ENCODE measurements at regions not wholly inside any gene's neighbourhood (a gene's known extent, or its start where the extent isn't known, plus 50 kb on each side); places are given as distances from the start of the nearest gene placed in this dataset.

- CTCF ChIA-PET = no interaction called here
- H3K4me3 ChIP-seq = no peak overlapping the region
- H4K20me1 ChIP-seq (ENCODE audit: insufficient read depth) = no peaks in the 10 kb centered on the region
- H3K9me3 ChIP-seq (ENCODE audit: insufficient read depth, low read depth) = no peaks in the 10 kb centered on the region
- no peak overlapping the region for H3K4me2 ChIP-seq
- no TSS peak for BruUV-seq (replicated peaks)
- no peak overlapping the region for H2AFZ ChIP-seq
- H3F3A ChIP-seq (ENCODE audit: insufficient read depth, low read depth) = no peaks in the 10 kb centered on the region
- H3K27me3 ChIP-seq (ENCODE audit: insufficient read depth, low read depth) = 0 out of 2 replicates have a peak, but pooled peaks cover 12% of the 10 kb centered on the region
- POLR2A ChIA-PET (ENCODE audit: unreplicated experiment) = no interaction called here
- H3K79me2 ChIP-seq (ENCODE audit: low read depth) = no peaks in the 10 kb centered on the region
- DNase-seq = no peak
- no peaks in the 10 kb centered on the region for H3K9me2 ChIP-seq (ENCODE audit: insufficient read depth)
- no peaks in the 10 kb centered on the region for H3K36me3 ChIP-seq (ENCODE audit: low read depth)
- no peak overlapping the region for H3K27ac ChIP-seq
- intact Hi-C loops (cut with micrococcal nuclease; ENCODE audit: unreplicated experiment) = no loop called here
- no peaks in the 10 kb centered on the region for H3K4me1 ChIP-seq (replicated peaks; ENCODE audit: insufficient read depth)
- TF ChIP-seq EZH2 (IDR thresholded peaks at IDR 0.05; ENCODE audit: low read depth) (no peak), CTCF (conservative IDR thresholded peaks at IDR 0.05) (no peak)
These were observed 58.0 kb upstream of the CELF2 start for GRCh38 chr10:10959666-10960065.

- H3K4me2 ChIP-seq = no peak overlapping the region
- no peaks in the 10 kb centered on the region for H4K20me1 ChIP-seq (ENCODE audit: insufficient read depth)
- intact Hi-C loops (cut with micrococcal nuclease; ENCODE audit: unreplicated experiment) = no loop called here
- H3K9me3 ChIP-seq (ENCODE audit: insufficient read depth, low read depth) = no peaks in the 10 kb centered on the region
- no peak overlapping the region for H3K4me3 ChIP-seq
- H3F3A ChIP-seq (ENCODE audit: insufficient read depth, low read depth) = no peaks in the 10 kb centered on the region
- 0 out of 2 replicates have a peak, but pooled peaks cover 9% of the 10 kb centered on the region for H3K27me3 ChIP-seq (ENCODE audit: insufficient read depth, low read depth)
- no peak for DNase-seq
- H3K4me1 ChIP-seq (replicated peaks; ENCODE audit: insufficient read depth) = no peaks in the 10 kb centered on the region
- no TSS peak for BruUV-seq (replicated peaks)
- H3K36me3 ChIP-seq (ENCODE audit: low read depth) = no peaks in the 10 kb centered on the region
- POLR2A ChIA-PET (ENCODE audit: unreplicated experiment) = no interaction called here
- H2AFZ ChIP-seq = no peak overlapping the region
- CTCF ChIA-PET = no interaction called here
- H3K79me2 ChIP-seq (ENCODE audit: low read depth) = no peaks in the 10 kb centered on the region
- no peak overlapping the region for H3K27ac ChIP-seq
- TF ChIP-seq EZH2 (IDR thresholded peaks at IDR 0.05; ENCODE audit: low read depth) (no peak), CTCF (conservative IDR thresholded peaks at IDR 0.05) (no peak)
- H3K9me2 ChIP-seq (ENCODE audit: insufficient read depth) = no peaks in the 10 kb centered on the region
These were observed 57.1 kb upstream of the CELF2 start for GRCh38 chr10:10960534-10960933.

DNA sequence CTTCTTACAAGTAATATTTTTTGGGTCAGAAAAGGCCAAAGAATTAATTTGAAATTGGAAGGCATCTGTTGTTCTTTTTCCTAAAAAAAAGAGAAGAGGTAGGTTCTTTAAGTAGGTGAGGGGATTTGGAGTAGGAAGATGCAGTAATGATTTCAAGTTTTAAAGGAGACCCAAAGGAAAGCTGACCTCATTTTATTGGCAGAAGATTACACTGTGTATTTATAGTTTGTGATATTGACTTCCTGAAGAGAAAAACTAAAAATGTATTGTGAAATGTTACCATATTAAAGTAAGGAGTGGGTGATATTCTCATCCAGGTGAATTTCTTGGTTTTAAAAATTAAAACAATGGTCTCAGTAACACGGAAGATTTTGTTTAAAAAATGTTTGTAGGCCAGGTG lies 56.6 kb upstream of the CELF2 start:
- Histone ChIP-seq H3K4me1 (replicated peaks; ENCODE audit: insufficient read depth) (no peaks in the 10 kb centered on the region), H3K27me3 (ENCODE audit: insufficient read depth, low read depth) (0 out of 2 replicates have a peak, but pooled peaks cover 4% of the 10 kb centered on the region), H3K9me3 (ENCODE audit: insufficient read depth, low read depth) (no peaks in the 10 kb centered on the region), H3F3A (ENCODE audit: insufficient read depth, low read depth) (no peaks in the 10 kb centered on the region), H3K36me3 (ENCODE audit: low read depth) (no peaks in the 10 kb centered on the region), H3K9me2 (ENCODE audit: insufficient read depth) (no peaks in the 10 kb centered on the region), H3K27ac (no peak overlapping the region), H3K4me2 (no peak overlapping the region), H2AFZ (no peak overlapping the region), H3K4me3 (no peak overlapping the region), H4K20me1 (ENCODE audit: insufficient read depth) (no peaks in the 10 kb centered on the region), H3K79me2 (ENCODE audit: low read depth) (no peaks in the 10 kb centered on the region)
- intact Hi-C loops (cut with micrococcal nuclease; ENCODE audit: unreplicated experiment) = no loop called here
- ChIA-PET CTCF (no interaction called here), POLR2A (ENCODE audit: unreplicated experiment) (no interaction called here)
- no peak for TF ChIP-seq EZH2 (IDR thresholded peaks at IDR 0.05; ENCODE audit: low read depth)
- no peak for TF ChIP-seq CTCF (conservative IDR thresholded peaks at IDR 0.05)
- BruUV-seq (replicated peaks) = no TSS peak
- no peak for DNase-seq
